Mesenchymal stem cell (in vitro differentiated cells and primary cell): ENCODE measurements at regions not wholly inside any gene's neighbourhood (a gene's known extent, or its start where the extent isn't known, plus 50 kb on each side); places are given as distances from the start of the nearest gene placed in this dataset.

ENCODE experiments used
- DNase-seq: peaks from one replicate; pipeline ENCODE4 v3.0.0-alpha.2; 2013
- H2AFZ ChIP-seq: one replicate; pipeline ENCODE4 v1.6.1; 2013; ENCODE audit warnings: low read depth, mild to moderate bottlenecking, control low read depth, inconsistent platforms, low read length, moderate library complexity
- H2AK5ac ChIP-seq: 2 replicates; pipeline ENCODE4 v1.6.1; 2013; ENCODE audit warnings: low read length, moderate library complexity, mild to moderate bottlenecking, inconsistent platforms; ENCODE audit not compliant: severe bottlenecking
- H2BK120ac ChIP-seq: one replicate; pipeline ENCODE4 v1.6.1; 2013; ENCODE audit warnings: low read depth, mild to moderate bottlenecking, inconsistent platforms, low read length, moderate library complexity
- H2BK12ac ChIP-seq, 2 experiments: one replicate each; pipeline ENCODE4 v1.6.1; 2013; ENCODE audit warnings: inconsistent platforms in 2 of 2, low read length in 2 of 2, mild to moderate bottlenecking in 2 of 2, moderate library complexity in 2 of 2, control low read depth in 1 of 2
- H2BK15ac ChIP-seq: one replicate; pipeline ENCODE4 v1.6.1; 2013; ENCODE audit warnings: mild to moderate bottlenecking, low read depth, inconsistent platforms; ENCODE audit not compliant: poor library complexity, severe bottlenecking
- H2BK5ac ChIP-seq: 2 replicates; pipeline ENCODE4 v1.6.1; 2013; ENCODE audit warnings: low read depth, mild to moderate bottlenecking, low read length, control low read depth, inconsistent platforms; ENCODE audit not compliant: poor library complexity, severe bottlenecking
- H3K14ac ChIP-seq, 2 experiments: one replicate each; pipeline ENCODE4 v1.6.1; 2013; ENCODE audit warnings: inconsistent platforms in 2 of 2, low read length in 2 of 2, control low read depth in 1 of 2, mild to moderate bottlenecking in 1 of 2, moderate library complexity in 1 of 2
- H3K18ac ChIP-seq, 2 experiments: one replicate each; pipeline ENCODE4 v1.6.1; 2013; ENCODE audit warnings: inconsistent platforms in 2 of 2, low read length in 2 of 2, control low read depth in 1 of 2, low read depth in 1 of 2, mild to moderate bottlenecking in 1 of 2
- H3K23ac ChIP-seq, 2 experiments: one replicate each; pipeline ENCODE4 v1.6.1; 2013; ENCODE audit warnings: inconsistent platforms in 2 of 2, low read length in 2 of 2, mild to moderate bottlenecking in 2 of 2, moderate library complexity in 2 of 2, control low read depth in 1 of 2
- H3K27ac ChIP-seq: 2 replicates; pipeline ENCODE4 v1.5.1; 2013; ENCODE audit warnings: mild to moderate bottlenecking, moderate library complexity, low read length, control low read depth, inconsistent platforms; ENCODE audit not compliant: poor library complexity, severe bottlenecking
- H3K27me3 ChIP-seq, 2 experiments: 2 replicates each; pipeline versions ENCODE4 v1.6.1 to v1.7.0; 2013; ENCODE audit warnings: low read length in 2 of 2, mild to moderate bottlenecking in 2 of 2, moderate library complexity in 2 of 2, control low read depth in 1 of 2, inconsistent platforms in 1 of 2; ENCODE audit not compliant: control insufficient read depth in 1 of 2, insufficient read depth in 1 of 2
- H3K36me3 ChIP-seq, 2 experiments: 2 replicates each; pipeline versions ENCODE4 v1.6.1 to v1.7.0; 2013; ENCODE audit warnings: low read length in 2 of 2, control low read depth in 1 of 2, inconsistent platforms in 1 of 2, low read depth in 1 of 2, mild to moderate bottlenecking in 1 of 2; ENCODE audit not compliant: insufficient read depth in 2 of 2, control insufficient read depth in 1 of 2
- H3K4ac ChIP-seq, 2 experiments: one replicate each; pipeline ENCODE4 v1.6.1; 2013; ENCODE audit warnings: inconsistent platforms in 2 of 2, low read length in 2 of 2, mild to moderate bottlenecking in 2 of 2, moderate library complexity in 2 of 2, control low read depth in 1 of 2, low read depth in 1 of 2
- H3K4me1 ChIP-seq: 2 replicates; pipeline ENCODE4 v1.6.1; 2013; ENCODE audit warnings: low read depth, low read length, control low read depth; ENCODE audit not compliant: control insufficient read depth, insufficient read depth
- H3K4me2 ChIP-seq: 2 replicates; pipeline ENCODE4 v1.6.1; 2013; ENCODE audit warnings: low read length, mild to moderate bottlenecking, inconsistent platforms; ENCODE audit not compliant: poor library complexity, severe bottlenecking
- H3K4me3 ChIP-seq, 2 experiments: 2 replicates each; pipeline versions ENCODE4 v1.5.1 to v1.7.0; 2013; ENCODE audit warnings: low read length in 2 of 2, mild to moderate bottlenecking in 2 of 2, control low read depth in 1 of 2, low read depth in 1 of 2; ENCODE audit not compliant: insufficient read depth in 1 of 2
- H3K79me1 ChIP-seq: replicated peaks from 2 replicates; pipeline ENCODE4 v1.6.1; 2013; ENCODE audit warnings: mild to moderate bottlenecking, control low read depth, low read length, inconsistent platforms; ENCODE audit not compliant: poor library complexity, severe bottlenecking
- H3K9ac ChIP-seq: 2 replicates; pipeline ENCODE4 v1.7.0; 2013; ENCODE audit warnings: mild to moderate bottlenecking, low read length, moderate library complexity
- H3K9me3 ChIP-seq: 2 replicates; pipeline ENCODE4 v1.7.0; 2013; ENCODE audit warnings: mild to moderate bottlenecking, low read length; ENCODE audit not compliant: control insufficient read depth
- H4K8ac ChIP-seq: one replicate; pipeline ENCODE4 v1.6.1; 2013; ENCODE audit warnings: inconsistent platforms, mild to moderate bottlenecking, low read length, moderate library complexity
- H4K91ac ChIP-seq: one replicate; pipeline ENCODE4 v1.6.1; 2013; ENCODE audit warnings: mild to moderate bottlenecking, low read length, inconsistent platforms
- WGBS: methylation state at CpG from one replicate; pipeline ENCODE4 v1.1.7; 2013; ENCODE audit warnings: mixed read lengths; 5-methylcytosine and 5-hydroxymethylcytosine counted together

DNA sequence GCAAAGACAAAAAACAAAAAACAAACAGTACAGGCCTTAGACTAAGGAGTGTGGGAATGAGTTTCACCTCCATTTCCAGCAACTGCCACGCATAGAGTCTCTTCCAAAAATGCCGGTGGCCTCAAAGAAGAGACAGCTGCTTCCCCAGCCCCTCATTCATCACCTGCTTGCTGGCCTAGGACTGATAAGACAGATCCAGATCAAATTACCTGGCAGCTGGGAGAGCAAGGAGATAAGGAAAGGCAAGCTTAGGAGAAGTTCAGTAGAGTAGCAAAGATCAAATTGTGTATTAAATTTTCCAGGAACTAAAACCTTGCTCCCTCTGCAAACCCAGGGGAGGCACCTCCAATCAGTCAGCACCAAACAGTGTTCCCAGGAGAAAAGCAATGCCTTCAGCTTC, 325.8 kb upstream of the CTNNB1 start:
- Histone ChIP-seq H3K79me1 (no peaks in the 10 kb centered on the region), H3K23ac (no peak overlapping the region), H3K9ac (no peak overlapping the region), H3K14ac (no peak overlapping the region), H2AFZ (no peak overlapping the region), H3K27ac (no peak overlapping the region), H3K9me3 (no peaks in the 10 kb centered on the region), H3K4me2 (no peak overlapping the region), H3K4me1 (peaks cover 2% of the 10 kb centered on the region), H3K18ac (no peak overlapping the region), H3K27me3 (peaks cover 3 to 6% of the 10 kb centered on the region in 2 experiments), H3K4me3 (no peak overlapping the region), H2BK15ac (no peak overlapping the region), H4K91ac (no peak overlapping the region), H3K36me3 (no peaks in the 10 kb centered on the region), H2BK12ac (no peak overlapping the region), H3K4ac (no peak overlapping the region), H2AK5ac (no peak overlapping the region), H2BK120ac (no peak overlapping the region), H4K8ac (no peak overlapping the region), H2BK5ac (no peak overlapping the region)
- no peak for DNase-seq
- WGBS: 11% methylated on average over 2 of the region's 2 CpGs

DNA sequence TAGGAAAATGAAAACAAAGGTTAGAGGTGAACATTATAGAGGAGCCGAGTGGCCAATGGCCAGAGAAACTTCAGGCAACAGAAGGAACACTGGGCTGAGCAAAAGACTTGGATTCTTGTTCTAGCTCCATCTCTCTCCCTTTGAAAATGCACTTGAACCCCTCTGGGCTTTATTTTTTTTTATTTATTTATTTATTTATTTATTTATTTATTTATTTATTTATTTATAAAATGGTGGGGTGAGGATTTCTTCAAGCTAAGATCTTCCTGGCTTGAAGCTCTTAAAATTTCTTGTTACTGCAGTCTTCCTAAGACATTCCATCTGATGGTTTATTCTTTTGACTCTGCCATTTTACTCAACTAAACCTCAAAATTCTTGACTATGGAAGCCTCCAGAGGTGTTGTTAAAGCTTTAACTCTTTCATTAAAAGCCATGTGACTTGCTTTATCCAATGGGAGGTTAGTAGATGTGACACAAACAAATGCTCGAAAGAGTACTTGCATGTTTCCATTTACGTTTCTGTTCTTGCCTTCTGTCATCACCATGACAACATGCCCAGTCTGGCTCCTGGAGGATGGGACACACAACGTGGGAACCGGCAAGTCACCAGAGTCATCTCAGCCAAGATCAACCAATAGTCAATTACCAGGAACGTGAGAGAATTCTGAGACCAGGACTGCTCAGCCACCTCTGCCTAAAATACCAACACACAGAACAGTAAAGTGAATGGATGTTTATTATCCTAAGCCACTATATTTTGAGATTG, 325.2 kb upstream of the CTNNB1 start:
- 79% methylated on average over 5 of the region's 6 CpGs for WGBS
- Histone ChIP-seq H2BK5ac (no peak overlapping the region), H3K18ac (no peak overlapping the region), H3K36me3 (no peaks in the 10 kb centered on the region), H3K9me3 (no peaks in the 10 kb centered on the region), H3K23ac (no peak overlapping the region), H2BK15ac (no peak overlapping the region), H3K4me2 (no peak overlapping the region), H3K9ac (no peak overlapping the region), H3K27me3 (peaks cover 3 to 6% of the 10 kb centered on the region in 2 experiments), H2AFZ (no peak overlapping the region), H3K4ac (no peak overlapping the region), H2BK120ac (no peak overlapping the region), H4K8ac (no peak overlapping the region), H2AK5ac (no peak overlapping the region), H3K79me1 (no peaks in the 10 kb centered on the region), H3K27ac (no peak overlapping the region), H4K91ac (no peak overlapping the region), H3K4me3 (no peak overlapping the region), H3K4me1 (peaks cover 2% of the 10 kb centered on the region), H2BK12ac (no peak overlapping the region), H3K14ac (no peak overlapping the region)
- no peak for DNase-seq

DNA sequence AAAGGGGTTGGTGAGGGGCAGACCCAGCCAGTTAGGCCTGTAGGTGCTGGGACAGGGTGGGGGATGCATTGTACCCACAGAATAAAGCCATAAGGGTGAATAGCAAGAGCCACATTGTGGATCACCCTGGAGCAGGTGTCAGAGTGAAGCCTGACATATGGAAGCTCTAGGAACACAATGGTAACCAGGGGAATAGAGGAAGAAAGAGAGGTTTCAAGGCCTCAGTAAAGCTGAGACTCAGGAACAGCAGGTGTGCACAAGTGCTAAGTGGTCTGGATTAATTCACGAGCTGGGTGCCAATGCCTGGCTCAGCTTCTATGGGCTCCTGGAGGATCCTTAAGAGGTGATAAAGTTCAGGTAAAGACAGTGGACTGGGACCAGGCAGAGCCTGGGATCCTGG, 323.7 kb upstream of the CTNNB1 start:
- no peak overlapping the region for H2AK5ac ChIP-seq
- H2BK15ac ChIP-seq: no peak overlapping the region
- no peak overlapping the region for H3K4me3 ChIP-seq
- DNase-seq: no peak
- no peak overlapping the region for H2BK12ac ChIP-seq
- H3K9me3 ChIP-seq: no peaks in the 10 kb centered on the region
- H2BK120ac ChIP-seq: no peak overlapping the region
- H3K9ac ChIP-seq: no peak overlapping the region
- H4K91ac ChIP-seq: no peak overlapping the region
- H4K8ac ChIP-seq: no peak overlapping the region
- WGBS: 100% methylated on average over 1 of the region's 1 CpG
- no peak overlapping the region for H3K14ac ChIP-seq
- H2BK5ac ChIP-seq: no peak overlapping the region
- H3K79me1 ChIP-seq: no peaks in the 10 kb centered on the region
- H3K27me3 ChIP-seq: peaks cover 2 to 3% of the 10 kb centered on the region in 2 experiments
- no peak overlapping the region for H3K4ac ChIP-seq
- H2AFZ ChIP-seq: no peak overlapping the region
- peaks cover 2% of the 10 kb centered on the region for H3K4me1 ChIP-seq
- H3K4me2 ChIP-seq: no peak overlapping the region
- H3K18ac ChIP-seq: no peak overlapping the region
- H3K36me3 ChIP-seq: no peaks in the 10 kb centered on the region
- no peak overlapping the region for H3K27ac ChIP-seq
- no peak overlapping the region for H3K23ac ChIP-seq

DNA sequence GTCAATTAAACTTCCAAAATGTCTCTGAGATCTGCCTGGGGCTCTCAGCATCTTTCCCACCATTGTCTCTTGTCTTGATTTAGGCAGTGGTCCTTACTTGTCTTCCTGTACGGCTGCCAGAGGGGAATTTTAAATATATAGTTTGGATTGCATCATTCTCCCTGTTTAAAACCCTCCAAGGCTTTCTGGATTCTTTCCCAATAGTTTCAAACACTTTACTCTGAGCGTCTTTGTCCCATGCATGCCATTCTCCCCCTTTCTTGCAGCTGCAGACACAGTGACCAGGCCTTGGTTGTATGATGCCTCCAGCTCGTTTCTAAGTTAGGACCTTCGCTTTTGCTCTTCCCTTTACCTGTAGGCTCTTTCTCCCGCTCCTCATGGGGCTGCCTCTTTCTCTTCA, 323.3 kb upstream of the CTNNB1 start:
- Histone ChIP-seq H2AK5ac (no peak overlapping the region), H3K4ac (no peak overlapping the region), H3K4me2 (no peak overlapping the region), H3K14ac (no peak overlapping the region), H2BK15ac (no peak overlapping the region), H3K79me1 (no peaks in the 10 kb centered on the region), H3K9ac (no peak overlapping the region), H3K27ac (no peak overlapping the region), H2BK12ac (no peak overlapping the region), H3K36me3 (no peaks in the 10 kb centered on the region), H3K9me3 (no peaks in the 10 kb centered on the region), H3K23ac (no peak overlapping the region), H2BK5ac (no peak overlapping the region), H2AFZ (no peak overlapping the region), H3K4me1 (peaks cover 2% of the 10 kb centered on the region), H2BK120ac (no peak overlapping the region), H3K27me3 (peaks cover 0 to 3% of the 10 kb centered on the region in 2 experiments), H3K4me3 (no peak overlapping the region), H3K18ac (no peak overlapping the region), H4K8ac (no peak overlapping the region), H4K91ac (no peak overlapping the region)
- DNase-seq: peak; percentile 1
- WGBS: 62% methylated on average over 5 of the region's 5 CpGs
